ENCODE measurements at regions not wholly inside any gene's neighbourhood (a gene's known extent, or its start where the extent isn't known, plus 50 kb on each side); places are given as distances from the start of the nearest gene placed in this dataset.

DNA sequence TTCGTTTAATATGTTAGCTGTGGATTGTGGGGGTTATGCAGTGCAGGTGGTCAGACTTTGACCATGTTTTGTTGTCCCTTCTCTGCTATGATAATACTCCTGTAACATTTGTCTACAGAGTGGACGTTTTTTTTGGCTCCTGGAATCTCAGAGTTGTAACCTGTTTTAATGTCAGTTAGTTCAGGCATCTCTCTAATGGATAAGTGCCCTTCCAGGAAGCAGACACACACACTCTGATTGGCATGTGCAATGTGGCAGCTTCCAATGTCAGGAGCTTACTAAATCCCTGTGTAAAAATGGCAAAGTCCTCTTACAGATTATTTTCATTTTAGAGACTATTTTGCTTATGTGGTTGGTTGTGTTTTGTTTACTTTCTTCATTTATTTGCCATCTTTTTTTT is 222.2 kb upstream of the ARPP21 start:
- Histone ChIP-seq H3K4me2 (no peak overlapping the region), H3K27me3 (ENCODE audit: insufficient read depth, low read depth) (no peaks in the 10 kb centered on the region), H4K20me1 (ENCODE audit: insufficient read depth) (no peaks in the 10 kb centered on the region), H2AFZ (ENCODE audit: low read depth) (no peak overlapping the region), H3K79me2 (ENCODE audit: insufficient read depth, low read depth) (no peaks in the 10 kb centered on the region), H3K27ac (no peak overlapping the region), H3K4me3 (IDR thresholded peaks at IDR 0.05; ENCODE audit: insufficient read depth, low read depth, low read length) (no peak overlapping the region), H3K9ac (no peak overlapping the region), H3K4me1 (ENCODE audit: low read depth, poor library complexity, severe bottlenecking) (no peaks in the 10 kb centered on the region), H3K36me3 (ENCODE audit: insufficient read depth) (no peaks in the 10 kb centered on the region)
- TF ChIP-seq CTCF (conservative IDR thresholded peaks at IDR 0.05; ENCODE audit: low read depth, low read length): no peak

GRCh38 chr3:35422101-35422500 is 217.2 kb upstream of the ARPP21 start:
- Histone ChIP-seq H3K27me3 (ENCODE audit: insufficient read depth, low read depth) (no peaks in the 10 kb centered on the region), H3K4me3 (IDR thresholded peaks at IDR 0.05; ENCODE audit: insufficient read depth, low read depth, low read length) (no peak overlapping the region), H3K36me3 (ENCODE audit: insufficient read depth) (no peaks in the 10 kb centered on the region)

GRCh38 chr3:35422836-35423601 is 216.3 kb upstream of the ARPP21 start:
- Histone ChIP-seq H3K79me2 (ENCODE audit: insufficient read depth, low read depth) (no peaks in the 10 kb centered on the region), H3K27ac (no peak overlapping the region)

More at GRCh38 chr3:35422101-35422500, 217.2 kb upstream of the ARPP21 start:
- no peak overlapping the region for H2AFZ ChIP-seq (ENCODE audit: low read depth)
- no peak overlapping the region for H3K9ac ChIP-seq
- H3K27ac ChIP-seq: no peak overlapping the region
- H4K20me1 ChIP-seq (ENCODE audit: insufficient read depth): no peaks in the 10 kb centered on the region
- TF ChIP-seq CTCF (conservative IDR thresholded peaks at IDR 0.05; ENCODE audit: low read depth, low read length): no peak
- no peaks in the 10 kb centered on the region for H3K4me1 ChIP-seq (ENCODE audit: low read depth, poor library complexity, severe bottlenecking)
- no peak overlapping the region for H3K4me2 ChIP-seq
- H3K79me2 ChIP-seq (ENCODE audit: insufficient read depth, low read depth): no peaks in the 10 kb centered on the region

DNA sequence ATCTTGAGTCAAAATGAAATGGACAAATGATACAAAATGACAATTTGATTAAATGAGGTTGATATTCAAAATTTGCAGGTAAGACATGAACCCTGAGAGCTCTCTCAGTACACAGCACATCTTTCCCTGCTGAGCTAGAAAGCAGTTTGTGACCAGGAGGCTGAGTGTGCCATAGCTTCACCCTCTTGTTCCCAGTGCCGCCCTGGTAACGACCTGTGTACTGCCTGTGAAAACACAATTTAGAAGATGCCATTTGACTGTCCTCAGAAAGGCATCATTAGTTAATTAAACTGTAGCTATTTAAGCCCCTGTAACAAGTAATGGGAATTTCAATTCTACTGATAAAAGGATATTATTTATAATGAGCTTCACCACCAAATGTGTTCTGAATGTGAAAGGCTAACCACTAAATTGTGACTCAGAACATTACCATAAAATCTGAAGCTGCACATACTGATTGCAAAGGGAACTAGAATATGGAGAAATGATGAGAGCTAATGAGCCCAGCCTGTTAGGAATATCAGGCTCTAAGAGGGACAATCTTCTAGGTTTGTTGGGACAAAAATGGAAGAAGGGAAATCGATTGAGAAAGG is 212.9 kb upstream of the ARPP21 start:
- Histone ChIP-seq H3K4me3 (IDR thresholded peaks at IDR 0.05; ENCODE audit: insufficient read depth, low read depth, low read length) (no peak overlapping the region), H3K4me2 (no peak overlapping the region)
- no peak for TF ChIP-seq CTCF (conservative IDR thresholded peaks at IDR 0.05; ENCODE audit: low read depth, low read length)

More at GRCh38 chr3:35422836-35423601, 216.3 kb upstream of the ARPP21 start:
- no peaks in the 10 kb centered on the region for H4K20me1 ChIP-seq (ENCODE audit: insufficient read depth)
- no peak for TF ChIP-seq CTCF (conservative IDR thresholded peaks at IDR 0.05; ENCODE audit: low read depth, low read length)
- H3K4me3 ChIP-seq (IDR thresholded peaks at IDR 0.05; ENCODE audit: insufficient read depth, low read depth, low read length): no peak overlapping the region
- no peaks in the 10 kb centered on the region for H3K4me1 ChIP-seq (ENCODE audit: low read depth, poor library complexity, severe bottlenecking)
- no peak overlapping the region for H3K4me2 ChIP-seq
- no peak overlapping the region for H3K9ac ChIP-seq
- H3K36me3 ChIP-seq (ENCODE audit: insufficient read depth): no peaks in the 10 kb centered on the region
- H2AFZ ChIP-seq (ENCODE audit: low read depth): no peak overlapping the region
- no peaks in the 10 kb centered on the region for H3K27me3 ChIP-seq (ENCODE audit: insufficient read depth, low read depth)

More for the DNA sequence above, 212.9 kb upstream of the ARPP21 start:
- no peak overlapping the region for H3K27ac ChIP-seq
- H3K79me2 ChIP-seq (ENCODE audit: insufficient read depth, low read depth): no peaks in the 10 kb centered on the region
- no peaks in the 10 kb centered on the region for H3K4me1 ChIP-seq (ENCODE audit: low read depth, poor library complexity, severe bottlenecking)
- no peaks in the 10 kb centered on the region for H3K36me3 ChIP-seq (ENCODE audit: insufficient read depth)
- H3K9ac ChIP-seq: no peak overlapping the region
- no peaks in the 10 kb centered on the region for H4K20me1 ChIP-seq (ENCODE audit: insufficient read depth)
- H2AFZ ChIP-seq (ENCODE audit: low read depth): no peak overlapping the region
- no peaks in the 10 kb centered on the region for H3K27me3 ChIP-seq (ENCODE audit: insufficient read depth, low read depth)

All from KMS-11 (cell line).